ENCODE measurements at regions not wholly inside any gene's neighbourhood (a gene's known extent, or its start where the extent isn't known, plus 50 kb on each side); places are given as distances from the start of the nearest gene placed in this dataset.

GRCh38 chr6:23855497-23856116 is 270.4 kb upstream of the NRSN1 start:
- DNase-seq (ENCODE audit: low read depth, low spot score), result no peak
- no peak overlapping the region for H3K27ac ChIP-seq

DNA sequence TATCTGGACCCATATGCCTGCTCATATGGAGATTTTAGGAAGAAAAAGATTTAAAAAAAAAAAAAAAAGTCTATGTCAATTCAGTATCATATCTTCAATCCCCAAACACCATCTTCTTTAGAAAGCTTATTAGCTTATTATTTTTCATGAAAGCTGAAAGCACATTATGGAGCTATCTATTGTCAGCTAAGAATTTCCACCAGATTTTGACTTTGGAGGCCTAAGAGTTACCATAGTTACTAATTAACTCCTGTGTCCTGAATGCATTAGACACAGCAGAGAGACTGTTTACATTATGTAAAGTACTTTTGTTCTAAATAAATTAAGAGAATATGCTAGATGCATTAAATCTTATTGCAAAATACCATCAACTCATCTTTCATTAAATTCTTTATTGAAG is 255.5 kb upstream of the NRSN1 start:
- no peak for DNase-seq (ENCODE audit: low read depth, low spot score)
- no peak overlapping the region for H3K27ac ChIP-seq

DNA sequence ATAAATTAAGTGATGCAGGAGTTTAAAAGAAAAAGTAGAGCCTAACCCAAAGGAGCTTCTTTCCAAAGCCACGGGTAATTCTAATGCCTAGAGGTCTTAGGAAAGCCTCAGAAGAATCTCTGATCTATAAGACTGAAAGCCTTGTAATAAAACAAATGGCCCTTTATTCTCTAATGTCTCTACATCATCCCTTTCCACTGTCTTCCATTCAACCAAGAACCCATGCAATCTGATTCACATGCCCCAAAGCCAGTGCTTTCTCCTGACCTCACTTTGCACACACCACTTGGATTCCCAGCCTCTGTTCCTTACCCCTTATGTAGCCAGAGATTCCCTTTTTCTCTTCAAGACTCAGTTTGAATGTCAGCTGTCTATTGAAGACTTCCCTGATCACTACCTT is 252.9 kb upstream of the NRSN1 start:
- no peak overlapping the region for H3K27ac ChIP-seq

DNA sequence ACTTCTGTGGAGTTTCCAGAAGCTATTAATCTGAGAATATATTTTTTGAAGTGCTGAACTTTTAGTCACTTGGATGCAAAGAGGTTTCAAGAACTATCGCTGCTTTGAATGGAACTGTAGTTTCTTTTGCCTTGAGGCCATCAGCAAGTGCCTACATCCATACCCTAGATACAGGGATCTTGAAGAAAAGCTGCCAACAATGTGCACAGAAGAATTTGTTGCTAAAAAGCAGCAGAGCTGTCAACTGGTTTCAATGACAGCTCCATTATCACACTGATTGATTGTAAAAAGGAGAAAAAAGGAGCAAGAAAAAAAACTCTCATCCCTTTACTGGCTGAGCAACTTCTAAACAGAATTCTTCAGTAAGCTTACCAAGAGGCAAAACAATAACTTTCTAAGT is 251.0 kb upstream of the NRSN1 start:
- no peak for DNase-seq (ENCODE audit: low read depth, low spot score)
- H3K27ac ChIP-seq, result no peak overlapping the region

More for the DNA sequence above, 252.9 kb upstream of the NRSN1 start:
- no peak for DNase-seq (ENCODE audit: low read depth, low spot score)

GRCh38 chr6:23879816-23880215 is 246.2 kb upstream of the NRSN1 start:
- no peak overlapping the region for H3K27ac ChIP-seq
- no peak for DNase-seq (ENCODE audit: low read depth, low spot score)

DNA sequence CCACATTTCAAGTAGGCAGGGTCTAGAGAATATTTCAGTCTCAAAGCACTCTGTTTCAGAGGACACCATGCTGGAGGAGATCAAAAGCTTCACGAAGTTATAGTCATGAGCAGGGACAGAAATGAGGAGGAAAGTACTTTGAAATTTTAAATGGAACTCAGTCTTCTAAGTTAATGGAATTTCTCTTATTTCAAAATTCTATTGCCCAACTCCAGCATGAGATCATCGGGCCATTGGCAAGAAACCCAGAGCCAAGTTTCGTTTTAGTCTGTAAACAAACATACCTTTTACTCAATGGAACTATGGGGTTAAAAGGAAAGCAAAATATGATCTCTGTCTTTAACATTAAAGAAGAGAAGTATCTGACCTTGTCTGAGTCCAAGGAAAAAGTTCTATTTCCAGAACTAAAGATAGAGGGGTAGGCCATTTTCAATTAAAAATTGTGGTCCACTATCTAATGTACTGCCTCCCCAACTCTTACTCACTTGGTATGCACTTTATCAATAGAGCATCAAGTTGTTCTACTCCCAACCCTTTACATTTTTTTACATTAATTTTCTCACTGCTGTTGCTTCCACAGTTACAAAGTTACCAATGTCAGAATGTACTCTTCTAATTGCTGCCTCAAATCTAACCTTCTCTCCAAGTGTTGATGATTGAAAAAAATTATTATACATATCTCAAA is 235.3 kb upstream of the NRSN1 start:
- H3K27ac ChIP-seq, result no peak overlapping the region
- peak; percentile 20 for DNase-seq (ENCODE audit: low read depth, low spot score)

- no peak for DNase-seq (ENCODE audit: low read depth, low spot score)
- H3K27ac ChIP-seq, result no peak overlapping the region
Observed at GRCh38 chr6:23905133-23905815, 220.7 kb upstream of the NRSN1 start.

DNA sequence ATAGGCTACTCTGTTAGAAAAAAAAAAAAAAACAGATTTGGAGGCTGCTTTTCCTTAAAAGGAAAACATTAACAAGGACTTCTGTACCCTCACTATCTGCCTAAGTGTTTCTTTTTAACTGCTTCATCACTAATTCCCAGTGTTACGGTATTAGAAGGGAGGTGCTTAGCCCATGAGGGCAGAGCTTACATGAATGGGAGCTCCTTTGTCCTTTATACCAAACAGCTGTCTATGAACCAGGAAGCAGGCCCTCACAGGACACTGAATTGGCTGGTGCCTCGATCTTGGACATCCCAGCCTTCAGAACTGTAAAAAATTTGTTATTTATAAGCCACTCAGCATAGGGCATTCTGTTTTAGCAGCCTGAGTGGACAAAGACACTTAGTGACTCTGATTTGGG is 215.6 kb upstream of the NRSN1 start:
- no peak overlapping the region for H3K27ac ChIP-seq
- no peak for DNase-seq (ENCODE audit: low read depth, low spot score)

DNA sequence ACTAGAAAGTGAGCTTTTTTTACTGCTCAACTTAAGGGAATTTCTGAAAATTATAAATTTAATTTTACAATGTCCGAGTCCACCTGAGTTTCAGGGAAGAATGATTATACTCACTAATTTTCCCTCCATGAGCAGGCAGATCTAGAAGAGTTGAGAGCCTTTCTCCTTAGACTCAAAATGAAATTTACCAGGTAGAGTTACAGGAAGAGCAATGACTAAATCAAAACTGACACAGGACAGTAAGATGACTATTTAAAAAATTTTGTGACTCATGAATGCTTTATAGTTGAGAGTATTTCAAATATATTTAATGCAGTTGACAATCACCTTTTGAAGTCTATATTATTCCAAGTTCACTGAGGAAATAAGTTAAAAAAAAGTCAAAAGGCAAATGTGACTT is 198.1 kb upstream of the NRSN1 start:
- H3K27ac ChIP-seq, result no peak overlapping the region
- no peak for DNase-seq (ENCODE audit: low read depth, low spot score)

- no peak overlapping the region for H3K27ac ChIP-seq
- no peak for DNase-seq (ENCODE audit: low read depth, low spot score)
Observed at GRCh38 chr6:23929201-23929600, 196.8 kb upstream of the NRSN1 start.

DNA sequence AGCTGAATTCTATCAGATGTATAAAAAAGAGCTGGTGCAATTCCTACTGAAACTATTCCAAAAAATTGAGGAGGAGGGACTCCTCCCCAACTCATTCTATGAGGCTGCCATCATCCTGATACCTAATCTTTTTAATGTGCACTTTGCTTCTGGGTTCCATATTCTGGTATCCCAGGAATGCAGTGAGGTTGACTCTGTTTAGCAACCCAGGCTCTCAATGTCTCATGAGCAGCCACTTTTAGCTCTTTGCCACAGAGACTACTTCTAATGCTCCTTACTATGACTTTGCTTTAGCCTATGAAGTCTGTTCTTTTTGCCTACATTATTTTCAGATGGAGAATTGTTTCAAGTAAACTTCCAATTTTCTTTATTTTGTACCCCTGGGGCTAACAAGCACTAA is 185.5 kb upstream of the NRSN1 start:
- no peak for DNase-seq (ENCODE audit: low read depth, low spot score)

GRCh38 chr6:23951691-23952090 is 174.3 kb upstream of the NRSN1 start:
- no peak overlapping the region for H3K27ac ChIP-seq
- no peak for DNase-seq (ENCODE audit: low read depth, low spot score)

More for the DNA sequence above, 185.5 kb upstream of the NRSN1 start:
- H3K27ac ChIP-seq, result no peak overlapping the region

- no peak overlapping the region for H3K27ac ChIP-seq
- DNase-seq (ENCODE audit: low read depth, low spot score), result no peak
Observed at GRCh38 chr6:23952245-23952644, 173.8 kb upstream of the NRSN1 start.

GRCh38 chr6:23953976-23954375 is 172.0 kb upstream of the NRSN1 start:
- no peak for DNase-seq (ENCODE audit: low read depth, low spot score)
- H3K27ac ChIP-seq, result no peak overlapping the region

DNA sequence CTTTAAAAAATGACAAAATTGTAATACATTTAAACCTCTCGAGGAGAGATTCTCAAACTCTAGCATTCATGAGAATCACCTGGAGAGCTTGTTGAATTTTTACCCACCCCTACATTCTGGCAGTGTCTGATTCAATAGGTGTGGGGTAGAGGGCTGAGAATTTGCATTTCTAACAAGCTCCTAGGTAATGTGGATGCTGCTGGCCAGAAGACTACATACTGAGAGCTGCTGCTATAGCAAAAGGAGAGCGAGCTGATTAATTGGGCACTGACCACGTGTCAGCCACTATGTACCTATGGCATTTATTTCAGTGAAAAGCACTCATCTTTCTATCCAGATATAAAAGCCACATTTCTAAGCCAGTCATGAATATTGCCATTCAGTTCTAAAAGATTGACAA is 169.0 kb upstream of the NRSN1 start:
- no peak overlapping the region for H3K27ac ChIP-seq
- DNase-seq (ENCODE audit: low read depth, low spot score), result no peak

DNA sequence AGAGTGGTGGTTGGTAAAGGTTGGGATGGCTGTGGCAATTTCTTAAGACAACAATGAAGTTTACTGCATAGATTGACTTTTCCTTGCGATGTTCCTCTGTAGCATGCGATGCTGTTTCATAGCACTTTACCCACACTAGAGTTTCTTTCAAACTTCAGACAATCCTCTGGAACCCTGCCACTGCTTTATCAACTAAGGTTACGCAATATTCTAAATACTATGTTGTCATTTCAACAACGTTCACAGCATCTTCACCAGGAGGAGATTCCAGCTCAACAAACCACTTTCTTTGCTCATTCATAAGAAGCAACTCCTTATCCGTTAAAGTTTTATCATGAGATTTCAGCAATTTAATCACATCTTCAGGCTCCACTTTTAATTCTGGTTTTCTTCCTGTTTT is 161.2 kb upstream of the NRSN1 start:
- H3K27ac ChIP-seq, result no peak overlapping the region
- DNase-seq (ENCODE audit: low read depth, low spot score), result no peak

DNA sequence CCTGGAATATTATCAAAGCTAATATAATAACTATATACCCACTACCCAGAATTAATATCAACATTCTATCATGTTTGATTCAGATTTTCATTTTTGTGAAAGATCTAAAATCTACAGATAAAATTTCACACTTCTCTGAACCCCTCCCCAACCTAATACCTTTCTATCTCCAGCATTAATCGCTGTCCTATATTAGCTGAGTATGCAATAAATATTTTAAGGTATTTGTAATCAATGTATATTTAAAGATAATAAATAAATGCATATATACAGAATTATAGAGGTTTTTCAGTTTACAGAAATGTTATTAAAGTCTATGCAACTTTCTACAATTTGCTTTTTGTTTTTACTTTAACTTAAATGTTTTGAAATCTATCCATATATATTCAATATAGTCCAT is 156.7 kb upstream of the NRSN1 start:
- DNase-seq (ENCODE audit: low read depth, low spot score), result no peak
- no peak overlapping the region for H3K27ac ChIP-seq

- no peak for DNase-seq (ENCODE audit: low read depth, low spot score)
- H3K27ac ChIP-seq, result no peak overlapping the region
Observed at GRCh38 chr6:23977706-23978105, 148.3 kb upstream of the NRSN1 start.

DNA sequence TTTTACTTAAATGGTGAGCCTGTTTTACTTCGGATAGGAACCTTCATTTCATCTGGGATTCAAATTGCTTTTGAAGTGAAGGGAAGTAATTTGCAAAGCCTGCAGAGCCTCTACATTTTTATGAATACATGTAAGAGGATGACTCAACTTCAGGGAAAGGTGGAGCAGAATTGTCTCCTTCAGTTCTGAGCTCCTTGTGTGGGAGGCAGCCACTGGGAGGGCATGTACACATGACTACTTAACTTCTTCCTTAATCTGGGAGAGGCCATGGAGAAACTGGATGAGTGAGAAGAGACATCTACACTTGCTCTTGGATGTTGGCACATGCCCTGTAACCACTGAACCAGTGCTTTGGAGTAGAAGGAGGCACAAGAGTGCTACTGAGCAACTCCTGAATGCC is 145.1 kb upstream of the NRSN1 start:
- DNase-seq (ENCODE audit: low read depth, low spot score), result no peak
- H3K27ac ChIP-seq, result peak overlapping the region; percentile 6

DNA sequence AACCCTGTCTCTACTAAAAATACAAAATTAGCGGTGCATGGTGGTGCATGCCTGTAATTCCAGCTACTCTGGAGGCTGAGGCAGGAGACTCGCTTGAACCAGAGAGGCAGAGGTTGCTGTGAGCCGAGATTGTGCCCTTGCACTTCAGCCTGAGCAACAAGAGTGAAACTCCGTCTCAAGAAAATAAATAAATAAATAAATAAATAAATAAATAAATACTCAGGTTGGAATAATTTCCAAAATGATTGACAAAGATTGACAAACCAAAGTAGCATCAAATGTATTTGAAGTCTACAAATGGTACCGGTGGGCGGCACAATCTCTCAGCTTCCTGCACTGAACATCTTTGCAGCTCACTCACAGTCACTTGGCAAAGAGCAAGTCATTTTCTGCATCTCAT is 144.1 kb upstream of the NRSN1 start:
- H3K27ac ChIP-seq, result no peak overlapping the region
- DNase-seq (ENCODE audit: low read depth, low spot score), result no peak

DNA sequence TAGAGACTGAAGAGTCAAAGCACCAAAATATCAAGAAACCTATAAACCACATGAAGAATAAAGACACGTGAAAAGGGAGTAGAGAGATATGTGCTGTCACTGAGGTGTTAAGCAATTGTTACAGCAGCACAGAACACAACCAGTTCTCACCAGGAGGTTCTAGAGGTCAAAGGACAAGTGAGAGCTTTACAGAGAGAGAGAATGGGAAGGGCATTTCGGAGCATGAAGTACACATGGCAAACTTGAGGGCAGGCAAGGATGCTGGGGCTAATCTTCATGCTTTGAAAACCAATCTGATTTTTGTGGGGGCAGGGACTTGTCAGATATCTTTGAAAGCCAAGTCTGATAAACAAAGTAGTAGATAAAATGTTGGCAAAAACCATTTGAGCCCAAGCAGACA is 142.3 kb upstream of the NRSN1 start:
- DNase-seq (ENCODE audit: low read depth, low spot score), result no peak
- no peak overlapping the region for H3K27ac ChIP-seq

- H3K27ac ChIP-seq, result no peak overlapping the region
- DNase-seq (ENCODE audit: low read depth, low spot score), result no peak
Observed at GRCh38 chr6:23985015-23985414, 141.0 kb upstream of the NRSN1 start.

Data from epithelial cell of prostate (primary cell).